ENCODE measurements at regions not wholly inside any gene's neighbourhood (a gene's known extent, or its start where the extent isn't known, plus 50 kb on each side); places are given as distances from the start of the nearest gene placed in this dataset.

GRCh38 chr11:45450189-45450588 is 164.0 kb upstream of the SYT13 start:
- CTCF ChIA-PET = no interaction called here
- ATAC-seq = no peak
- POLR2A ChIA-PET = no interaction called here
- Mint-ChIP-seq H3K4me3 (no peak overlapping the region), H3K27me3 (ENCODE audit: low read depth) (no peaks in the 10 kb centered on the region; the same call in 1 of the 2 replicates), H3K4me1 (peaks cover under 1% of the 10 kb centered on the region), H3K9me3 (peaks cover 5% of the 10 kb centered on the region), H3K36me3 (no peaks in the 10 kb centered on the region), H3K27ac (no peak overlapping the region)
- no peak for DNase-seq (ENCODE audit: low spot score)
- no peak for TF ChIP-seq GABPB1 (CRISPR knock-in tag; IDR thresholded peaks at IDR 0.05)
- no peak for TF ChIP-seq FOXP1 (CRISPR knock-in tag; IDR thresholded peaks at IDR 0.05; ENCODE audit: borderline replicate concordance)
- TF ChIP-seq ZBTB21 (CRISPR knock-in tag; IDR thresholded peaks at IDR 0.05; ENCODE audit: borderline replicate concordance) = no peak
- TF ChIP-seq, protein P1, sequence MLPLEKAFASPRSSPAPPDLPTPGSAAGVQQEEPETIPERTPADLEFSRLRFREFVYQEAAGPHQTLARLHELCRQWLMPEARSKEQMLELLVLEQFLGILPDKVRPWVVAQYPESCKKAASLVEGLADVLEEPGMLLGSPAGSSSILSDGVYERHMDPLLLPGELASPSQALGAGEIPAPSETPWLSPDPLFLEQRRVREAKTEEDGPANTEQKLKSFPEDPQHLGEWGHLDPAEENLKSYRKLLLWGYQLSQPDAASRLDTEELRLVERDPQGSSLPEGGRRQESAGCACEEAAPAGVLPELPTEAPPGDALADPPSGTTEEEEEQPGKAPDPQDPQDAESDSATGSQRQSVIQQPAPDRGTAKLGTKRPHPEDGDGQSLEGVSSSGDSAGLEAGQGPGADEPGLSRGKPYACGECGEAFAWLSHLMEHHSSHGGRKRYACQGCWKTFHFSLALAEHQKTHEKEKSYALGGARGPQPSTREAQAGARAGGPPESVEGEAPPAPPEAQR (CRISPR knock-in tag; IDR thresholded peaks at IDR 0.05) = no peak
- no peak for TF ChIP-seq ZNF396 (CRISPR knock-in tag; IDR thresholded peaks at IDR 0.05; ENCODE audit: borderline replicate concordance)
- TF ChIP-seq GRHL2 (CRISPR knock-in tag; IDR thresholded peaks at IDR 0.05; ENCODE audit: insufficient replicate concordance, severe bottlenecking) = no peak
- TF ChIP-seq, protein P2, sequence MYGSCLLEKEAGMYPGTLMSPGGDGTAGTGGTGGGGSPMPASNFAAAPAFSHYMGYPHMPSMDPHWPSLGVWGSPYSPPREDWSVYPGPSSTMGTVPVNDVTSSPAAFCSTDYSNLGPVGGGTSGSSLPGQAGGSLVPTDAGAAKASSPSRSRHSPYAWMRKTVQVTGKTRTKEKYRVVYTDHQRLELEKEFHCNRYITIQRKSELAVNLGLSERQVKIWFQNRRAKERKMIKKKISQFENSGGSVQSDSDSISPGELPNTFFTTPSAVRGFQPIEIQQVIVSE (CRISPR knock-in tag; IDR thresholded peaks at IDR 0.05; ENCODE audit: borderline replicate concordance) = no peak
- TF ChIP-seq USF1 (CRISPR knock-in tag; IDR thresholded peaks at IDR 0.05) = no peak
- TF ChIP-seq ETV6 (CRISPR knock-in tag; IDR thresholded peaks at IDR 0.05) = no peak

DNA sequence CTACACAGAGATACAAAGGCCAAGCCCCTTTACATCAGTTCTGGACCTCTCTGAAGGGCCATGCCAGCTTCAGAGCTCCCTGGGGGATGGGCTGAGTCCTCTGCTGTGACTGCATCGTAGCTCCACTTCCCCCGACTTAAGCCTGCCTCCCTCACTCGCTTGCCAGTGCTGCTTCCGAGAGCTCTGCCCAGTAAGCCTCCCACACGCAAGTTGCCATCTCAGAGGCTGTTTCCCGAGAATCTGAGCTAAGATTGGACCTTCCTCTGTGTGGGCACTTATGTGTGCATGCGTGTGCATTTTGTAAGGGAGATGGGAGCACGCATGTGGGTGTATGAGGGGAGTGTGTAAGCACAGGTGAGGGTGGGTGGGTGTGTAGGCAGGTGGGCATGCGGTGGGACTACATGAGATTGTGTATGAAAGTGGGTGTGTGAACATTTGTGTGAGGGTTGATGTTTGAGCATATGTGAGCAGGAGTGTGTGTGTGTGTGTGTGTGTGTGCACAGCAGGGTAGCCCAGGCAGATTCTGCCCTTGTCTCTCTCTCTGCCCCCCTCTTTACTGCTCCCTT is 163.0 kb upstream of the SYT13 start:
- DNase-seq (ENCODE audit: low spot score) (no peak), ATAC-seq (no peak)
- Mint-ChIP-seq H3K36me3 (no peaks in the 10 kb centered on the region), H3K27me3 (ENCODE audit: low read depth) (no peaks in the 10 kb centered on the region; the same call in 1 of the 2 replicates), H3K4me3 (no peak overlapping the region), H3K27ac (no peak overlapping the region), H3K4me1 (peaks cover 3% of the 10 kb centered on the region), H3K9me3 (no peaks in the 10 kb centered on the region)
- CTCF ChIA-PET = interaction anchor here (1.6 kb wide), 1 partner anchor 78 kb away, joined by 6 read pairs; no protein-coding TSS in a partner anchor
- POLR2A ChIA-PET = no interaction called here
- TF ChIP-seq, protein P3, sequence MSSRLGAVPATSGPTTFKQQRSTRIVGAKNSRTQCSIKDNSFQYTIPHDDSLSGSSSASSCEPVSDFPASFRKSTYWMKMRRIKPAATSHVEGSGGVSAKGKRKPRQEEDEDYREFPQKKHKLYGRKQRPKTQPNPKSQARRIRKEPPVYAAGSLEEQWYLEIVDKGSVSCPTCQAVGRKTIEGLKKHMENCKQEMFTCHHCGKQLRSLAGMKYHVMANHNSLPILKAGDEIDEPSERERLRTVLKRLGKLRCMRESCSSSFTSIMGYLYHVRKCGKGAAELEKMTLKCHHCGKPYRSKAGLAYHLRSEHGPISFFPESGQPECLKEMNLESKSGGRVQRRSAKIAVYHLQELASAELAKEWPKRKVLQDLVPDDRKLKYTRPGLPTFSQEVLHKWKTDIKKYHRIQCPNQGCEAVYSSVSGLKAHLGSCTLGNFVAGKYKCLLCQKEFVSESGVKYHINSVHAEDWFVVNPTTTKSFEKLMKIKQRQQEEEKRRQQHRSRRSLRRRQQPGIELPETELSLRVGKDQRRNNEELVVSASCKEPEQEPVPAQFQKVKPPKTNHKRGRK (CRISPR knock-in tag; IDR thresholded peaks at IDR 0.05; ENCODE audit: borderline replicate concordance) = no peak
- TF ChIP-seq STAT6 (CRISPR knock-in tag; conservative IDR thresholded peaks at IDR 0.05; ENCODE audit: low read depth) (no peak), TEAD4 (CRISPR knock-in tag; IDR thresholded peaks at IDR 0.05) (no peak), JAZF1 (CRISPR knock-in tag; IDR thresholded peaks at IDR 0.05) (no peak), FOXP4 (CRISPR knock-in tag; IDR thresholded peaks at IDR 0.05) (no peak), ZNF232 (CRISPR knock-in tag; IDR thresholded peaks at IDR 0.05) (no peak), FOXP1 (CRISPR knock-in tag; IDR thresholded peaks at IDR 0.05; ENCODE audit: borderline replicate concordance) (no peak), MXD4 (CRISPR knock-in tag; IDR thresholded peaks at IDR 0.05; ENCODE audit: borderline replicate concordance) (no peak)
- TF ChIP-seq, protein P4, sequence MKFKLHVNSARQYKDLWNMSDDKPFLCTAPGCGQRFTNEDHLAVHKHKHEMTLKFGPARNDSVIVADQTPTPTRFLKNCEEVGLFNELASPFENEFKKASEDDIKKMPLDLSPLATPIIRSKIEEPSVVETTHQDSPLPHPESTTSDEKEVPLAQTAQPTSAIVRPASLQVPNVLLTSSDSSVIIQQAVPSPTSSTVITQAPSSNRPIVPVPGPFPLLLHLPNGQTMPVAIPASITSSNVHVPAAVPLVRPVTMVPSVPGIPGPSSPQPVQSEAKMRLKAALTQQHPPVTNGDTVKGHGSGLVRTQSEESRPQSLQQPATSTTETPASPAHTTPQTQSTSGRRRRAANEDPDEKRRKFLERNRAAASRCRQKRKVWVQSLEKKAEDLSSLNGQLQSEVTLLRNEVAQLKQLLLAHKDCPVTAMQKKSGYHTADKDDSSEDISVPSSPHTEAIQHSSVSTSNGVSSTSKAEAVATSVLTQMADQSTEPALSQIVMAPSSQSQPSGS (CRISPR knock-in tag; IDR thresholded peaks at IDR 0.05; ENCODE audit: borderline replicate concordance, low read depth) = no peak
- TF ChIP-seq, protein P5, sequence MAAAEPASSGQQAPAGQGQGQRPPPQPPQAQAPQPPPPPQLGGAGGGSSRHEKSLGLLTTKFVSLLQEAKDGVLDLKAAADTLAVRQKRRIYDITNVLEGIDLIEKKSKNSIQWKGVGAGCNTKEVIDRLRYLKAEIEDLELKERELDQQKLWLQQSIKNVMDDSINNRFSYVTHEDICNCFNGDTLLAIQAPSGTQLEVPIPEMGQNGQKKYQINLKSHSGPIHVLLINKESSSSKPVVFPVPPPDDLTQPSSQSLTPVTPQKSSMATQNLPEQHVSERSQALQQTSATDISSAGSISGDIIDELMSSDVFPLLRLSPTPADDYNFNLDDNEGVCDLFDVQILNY (CRISPR knock-in tag; IDR thresholded peaks at IDR 0.05) = no peak
